Suprapubic skin (tissue), 3 donors: ENCODE measurements at regions not wholly inside any gene's neighbourhood (a gene's known extent, or its start where the extent isn't known, plus 50 kb on each side); places are given as distances from the start of the nearest gene placed in this dataset.
"Not testable (repeated sequence)": the region's sequence is repeated elsewhere in the genome, so short reads cannot be mapped to it uniquely, and the experiment has no call there.

ENCODE experiments used
- EP300 ChIP-seq: sonication (generic); formaldehyde crosslinking; IDR thresholded peaks from one replicate; pipeline ENCODE4 v1.6.1; 2017; ENCODE audit warnings: antibody characterized with exemption
- POLR2A ChIP-seq, 2 donors: fragments of 450-650 bp; IDR thresholded peaks; one replicate each; pipeline ENCODE4 v1.6.1; 2017; ENCODE audit warnings: antibody characterized with exemption in 2 of 2, mild to moderate bottlenecking in 2 of 2, moderate library complexity in 2 of 2
- TF ChIP-seq, protein P1 (sequence below), 2 donors: fragments of 200-600 bp in 1 of 2; fragments of 450-650 bp in 1 of 2; sonication (generic) in 1 of 2; IDR thresholded peaks; one replicate each; pipeline ENCODE4 v1.5.1; 2016 to 2019; ENCODE audit warnings: antibody characterized with exemption in 2 of 2, mild to moderate bottlenecking in 1 of 2, moderate library complexity in 1 of 2

DNA sequence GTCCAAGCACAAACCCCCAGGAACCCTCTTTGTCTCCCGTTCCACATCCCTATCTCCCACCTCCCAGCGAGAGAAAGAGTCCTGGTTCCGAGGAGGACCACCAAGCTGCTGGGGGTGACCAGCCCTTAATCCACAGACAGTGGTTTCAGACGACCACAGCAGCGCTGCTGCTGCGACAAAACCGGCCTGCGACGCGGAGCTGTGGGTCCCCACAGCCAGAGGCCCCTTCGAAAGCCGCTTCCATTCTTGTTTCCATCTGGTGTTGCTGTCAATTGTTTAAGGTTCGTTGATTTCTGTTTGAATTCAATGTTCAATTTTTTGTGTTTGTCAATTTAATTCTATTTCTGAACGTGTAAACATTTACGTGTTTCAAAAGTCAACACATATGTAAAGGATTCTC, 177.5 kb upstream of the FOXD4L5 start:
- TF ChIP-seq, protein P1, sequence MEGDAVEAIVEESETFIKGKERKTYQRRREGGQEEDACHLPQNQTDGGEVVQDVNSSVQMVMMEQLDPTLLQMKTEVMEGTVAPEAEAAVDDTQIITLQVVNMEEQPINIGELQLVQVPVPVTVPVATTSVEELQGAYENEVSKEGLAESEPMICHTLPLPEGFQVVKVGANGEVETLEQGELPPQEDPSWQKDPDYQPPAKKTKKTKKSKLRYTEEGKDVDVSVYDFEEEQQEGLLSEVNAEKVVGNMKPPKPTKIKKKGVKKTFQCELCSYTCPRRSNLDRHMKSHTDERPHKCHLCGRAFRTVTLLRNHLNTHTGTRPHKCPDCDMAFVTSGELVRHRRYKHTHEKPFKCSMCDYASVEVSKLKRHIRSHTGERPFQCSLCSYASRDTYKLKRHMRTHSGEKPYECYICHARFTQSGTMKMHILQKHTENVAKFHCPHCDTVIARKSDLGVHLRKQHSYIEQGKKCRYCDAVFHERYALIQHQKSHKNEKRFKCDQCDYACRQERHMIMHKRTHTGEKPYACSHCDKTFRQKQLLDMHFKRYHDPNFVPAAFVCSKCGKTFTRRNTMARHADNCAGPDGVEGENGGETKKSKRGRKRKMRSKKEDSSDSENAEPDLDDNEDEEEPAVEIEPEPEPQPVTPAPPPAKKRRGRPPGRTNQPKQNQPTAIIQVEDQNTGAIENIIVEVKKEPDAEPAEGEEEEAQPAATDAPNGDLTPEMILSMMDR (IDR thresholded peaks at IDR 0.05) = not testable (repeated sequence)
- TF ChIP-seq EP300; POLR2A (IDR thresholded peaks at IDR 0.05): not testable (repeated sequence)
